Endothelial cell of umbilical vein (primary cell): ENCODE measurements at regions not wholly inside any gene's neighbourhood (a gene's known extent, or its start where the extent isn't known, plus 50 kb on each side); places are given as distances from the start of the nearest gene placed in this dataset.

Experiments used
- BruUV-seq: library from RNA; stranded (reverse); fragments of 400-500 nt; replicated peaks from 2 replicates; lab custom pipeline; 2021; lab: Mats Ljungman, UMichigan
- CTCF ChIA-PET: fragments of 300-600, 350-600 bp; sonication (Branson Sonifier 250); formaldehyde crosslinking; loops from one replicate; lab custom pipeline; 2021; ENCODE audit warnings: antibody characterized with exemption, inconsistent platforms; lab: Charles Lee
- POLR2A ChIA-PET: fragments of 300-600, 350-600 bp; sonication (Branson Sonifier 250); formaldehyde crosslinking; loops from one replicate; lab custom pipeline; 2021; ENCODE audit warnings: antibody characterized with exemption, inconsistent platforms; lab: Charles Lee
- DNase-seq: peaks from one replicate; pipeline ENCODE4 v3.0.0-alpha.2; 2011; ENCODE audit warnings: low read depth, low spot score
- FAIRE-seq: peaks from 2 replicates; lab custom pipeline; 2011; peaks lifted over from hg19 to GRCh38; lab: Jason Lieb, UNC
- H2AFZ ChIP-seq: 2 replicates; pipeline ENCODE4 v1.6.0; 2012; ENCODE audit warnings: low read depth, low read length, control low read depth, inconsistent platforms
- H3K27ac ChIP-seq: 2 replicates; pipeline ENCODE4 v1.5.1; 2011; ENCODE audit warnings: low read depth, mild to moderate bottlenecking, control low read depth, low read length, moderate library complexity; ENCODE audit not compliant: insufficient read depth
- H3K27me3 ChIP-seq, 2 experiments: 2 replicates each; pipeline versions ENCODE4 v1.6.0 to v1.6.1; 2011; ENCODE audit warnings: low read length in 2 of 2, mixed read lengths in 1 of 2; ENCODE audit not compliant: control insufficient read depth in 2 of 2, insufficient read depth in 2 of 2
- H3K36me3 ChIP-seq, 2 experiments: 2 replicates in 1 of 2; 3 replicates in 1 of 2; pipeline ENCODE4 v1.5.1; 2011; ENCODE audit warnings: low read length in 2 of 2, mild to moderate bottlenecking in 1 of 2, moderate library complexity in 1 of 2; ENCODE audit not compliant: control insufficient read depth in 2 of 2, insufficient read depth in 2 of 2; ENCODE audit errors: extremely low read depth in 1 of 2
- H3K4me1 ChIP-seq: 3 replicates; pipeline ENCODE4 v1.5.1; 2011; ENCODE audit warnings: mild to moderate bottlenecking, low read length; ENCODE audit not compliant: control insufficient read depth, insufficient read depth; ENCODE audit errors: extremely low read depth
- H3K4me2 ChIP-seq: 2 replicates; pipeline ENCODE4 v1.6.1; 2011; ENCODE audit warnings: low read length, control low read depth, mixed read lengths; ENCODE audit not compliant: insufficient read depth
- H3K4me3 ChIP-seq, 3 experiments: fragments of 200-600 bp in 1 of 3; sonication (generic), shearing (Covaris generic) in 1 of 3; replicated peaks in 1 of 3; 2 replicates each; pipeline ENCODE4 v1.5.1; 2011 to 2016; ENCODE audit warnings: control low read depth in 3 of 3, low read length in 3 of 3, mild to moderate bottlenecking in 2 of 3, inconsistent platforms in 1 of 3, low read depth in 1 of 3, moderate library complexity in 1 of 3; ENCODE audit not compliant: insufficient read depth in 1 of 3
- H3K79me2 ChIP-seq: 2 replicates; pipeline ENCODE4 v1.6.0; 2012; ENCODE audit warnings: low read length, inconsistent platforms; ENCODE audit not compliant: control insufficient read depth, insufficient read depth
- H3K9ac ChIP-seq: replicated peaks from 2 replicates; pipeline ENCODE3; 2011; ENCODE audit warnings: low read length, control low read depth; ENCODE audit not compliant: insufficient read depth; ENCODE audit errors: extremely low read depth
- H3K9me1 ChIP-seq: replicated peaks from 3 replicates; pipeline ENCODE4 v1.6.0; 2011; ENCODE audit warnings: mild to moderate bottlenecking, low read length; ENCODE audit not compliant: control insufficient read depth, insufficient read depth; ENCODE audit errors: extremely low read depth
- H3K9me3 ChIP-seq: replicated peaks from 2 replicates; pipeline ENCODE4 v1.5.1; 2012; ENCODE audit warnings: low read length, inconsistent platforms; ENCODE audit not compliant: control insufficient read depth, insufficient read depth
- H4K20me1 ChIP-seq: replicated peaks from 2 replicates; pipeline ENCODE3; 2011; ENCODE audit warnings: mild to moderate bottlenecking, low read length; ENCODE audit not compliant: control insufficient read depth, insufficient read depth; ENCODE audit errors: extremely low read depth
- EZH2 ChIP-seq: IDR thresholded peaks from 2 replicates; pipeline ENCODE4 v1.6.1; 2012; ENCODE audit warnings: borderline replicate concordance, low read depth, mild to moderate bottlenecking, moderate library complexity, low read length, inconsistent platforms; ENCODE audit not compliant: severe bottlenecking
- FOS ChIP-seq: IDR thresholded peaks from 2 replicates; pipeline ENCODE4 v1.6.1; 2011; ENCODE audit warnings: mild to moderate bottlenecking, low read length, moderate library complexity, borderline replicate concordance; ENCODE audit not compliant: insufficient read depth
- GATA2 ChIP-seq: IDR thresholded peaks from 2 replicates; pipeline ENCODE4 v1.7.0; 2011; ENCODE audit warnings: low read depth, mild to moderate bottlenecking, moderate library complexity, mixed read lengths, low read length; ENCODE audit not compliant: insufficient read length, insufficient read depth
- JUN ChIP-seq: IDR thresholded peaks from 2 replicates; pipeline ENCODE4 v1.6.1; 2011; ENCODE audit warnings: borderline replicate concordance, low read depth; ENCODE audit not compliant: insufficient read length, insufficient read depth
- MYC ChIP-seq: IDR thresholded peaks from one replicate; pipeline ENCODE4 v1.6.1; 2011; ENCODE audit warnings: mild to moderate bottlenecking, low read depth, low read length
- POLR2A ChIP-seq: IDR thresholded peaks from 2 replicates; pipeline ENCODE4 v1.6.1; 2012; ENCODE audit warnings: low read depth, mild to moderate bottlenecking, control low read depth, low read length
- POLR2AphosphoS5 ChIP-seq: IDR thresholded peaks from 2 replicates; pipeline ENCODE4 v1.6.1; 2012; ENCODE audit warnings: low read depth, mild to moderate bottlenecking, control low read depth, low read length, moderate library complexity; ENCODE audit not compliant: insufficient read depth
- dilution Hi-C: fragments of 300-500 bp; cut with MboI; formaldehyde crosslinking; loops from one replicate; pipeline ENCODE4 v1.15.0; 2019; ENCODE audit warnings: low sequenced_read_pairs; ENCODE audit not compliant: extremely low pct_ligation_motif_present
- intact Hi-C: fragments of 100-400 bp; cut with micrococcal nuclease; formaldehyde crosslinking; loops from one replicate; pipeline ENCODE4 v1.10.0; 2022
- TF ChIP-seq, protein P1 (sequence below), 2 donors: IDR thresholded peaks; 1 replicate in 1 of 2; 2 replicates in 1 of 2; pipeline ENCODE4 v1.5.1; 2011; ENCODE audit warnings: low read length in 2 of 2, mild to moderate bottlenecking in 2 of 2, moderate library complexity in 2 of 2, control low read depth in 1 of 2, inconsistent platforms in 1 of 2, low read depth in 1 of 2; ENCODE audit not compliant: insufficient read depth in 1 of 2; ENCODE audit errors: extremely low read depth in 1 of 2
- TF ChIP-seq, protein P2 (sequence below): IDR thresholded peaks from 2 replicates; pipeline ENCODE4 v1.6.1; 2011; ENCODE audit not compliant: insufficient read depth, insufficient read length

DNA sequence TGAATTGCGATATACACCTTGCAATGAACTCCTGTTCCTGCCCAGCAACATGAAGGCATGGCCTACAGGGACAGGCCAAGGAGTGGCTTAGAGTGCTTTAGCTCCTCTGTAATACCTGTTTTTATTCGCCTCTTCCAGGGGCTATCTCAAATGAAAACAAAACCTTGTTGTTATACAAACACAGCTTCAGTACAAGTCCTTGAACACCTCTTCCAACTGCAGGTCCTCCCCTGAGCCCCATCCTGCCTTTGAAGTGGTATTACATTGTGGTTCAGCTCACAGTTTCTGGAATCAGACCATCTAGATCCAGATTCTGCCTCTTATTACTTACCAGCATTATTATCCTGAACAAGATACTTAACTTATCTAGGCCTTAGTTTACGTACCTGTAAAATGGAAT is 83.0 kb upstream of the HNRNPA3 start:
- DNase-seq (no peak), FAIRE-seq (no peak)
- H3K9me3 ChIP-seq: no peaks in the 10 kb centered on the region
- ChIA-PET CTCF (interaction anchor here (1.4 kb wide), 1 partner anchor 19 kb away, joined by 6 read pairs; no protein-coding TSS in a partner anchor), POLR2A (no interaction called here)
- H3K9ac ChIP-seq: no peak overlapping the region
- H2AFZ ChIP-seq: no peak overlapping the region
- dilution Hi-C loops: loop anchor here (25.0 kb wide), 2 partner anchors 467 to 567 kb away; no protein-coding TSS in a partner anchor
- no peak overlapping the region for H3K4me3 ChIP-seq
- intact Hi-C loops: no loop called here
- no peaks in the 10 kb centered on the region for H4K20me1 ChIP-seq
- H3K4me1 ChIP-seq: no peaks in the 10 kb centered on the region
- no peaks in the 10 kb centered on the region for H3K9me1 ChIP-seq
- no peak overlapping the region for H3K4me2 ChIP-seq
- BruUV-seq: no TSS peak
- TF ChIP-seq JUN: no peak
- no peak for TF ChIP-seq EZH2
- no peak for TF ChIP-seq FOS
- H3K27me3 ChIP-seq: peaks cover 0 to 3% of the 10 kb centered on the region in 2 experiments
- no peaks in the 10 kb centered on the region for H3K36me3 ChIP-seq
- H3K79me2 ChIP-seq: no peaks in the 10 kb centered on the region
- H3K27ac ChIP-seq: no peak overlapping the region

DNA sequence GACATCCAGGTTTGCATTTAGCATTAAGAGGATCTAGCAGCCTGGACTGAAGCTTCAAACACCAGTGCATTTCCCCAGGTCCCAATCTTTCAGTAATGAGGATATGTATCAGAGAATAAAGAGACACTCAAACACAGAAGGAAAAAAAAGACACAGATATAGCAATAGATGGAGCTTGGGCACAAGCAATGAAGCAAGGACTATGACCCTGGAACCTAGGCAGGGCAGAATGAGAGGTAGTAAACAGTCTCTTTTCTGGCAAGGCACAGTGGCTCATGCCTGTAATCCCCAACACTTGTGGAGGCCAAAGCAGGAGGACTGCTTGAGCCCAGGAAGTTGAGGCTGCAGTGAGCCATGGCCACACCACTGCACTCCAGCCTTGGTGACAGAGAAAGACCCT is 80.7 kb upstream of the HNRNPA3 start:
- BruUV-seq: no TSS peak
- POLR2A ChIA-PET: no interaction called here
- TF ChIP-seq POLR2AphosphoS5: no peak
- no peak for TF ChIP-seq GATA2
- TF ChIP-seq, protein P1, sequence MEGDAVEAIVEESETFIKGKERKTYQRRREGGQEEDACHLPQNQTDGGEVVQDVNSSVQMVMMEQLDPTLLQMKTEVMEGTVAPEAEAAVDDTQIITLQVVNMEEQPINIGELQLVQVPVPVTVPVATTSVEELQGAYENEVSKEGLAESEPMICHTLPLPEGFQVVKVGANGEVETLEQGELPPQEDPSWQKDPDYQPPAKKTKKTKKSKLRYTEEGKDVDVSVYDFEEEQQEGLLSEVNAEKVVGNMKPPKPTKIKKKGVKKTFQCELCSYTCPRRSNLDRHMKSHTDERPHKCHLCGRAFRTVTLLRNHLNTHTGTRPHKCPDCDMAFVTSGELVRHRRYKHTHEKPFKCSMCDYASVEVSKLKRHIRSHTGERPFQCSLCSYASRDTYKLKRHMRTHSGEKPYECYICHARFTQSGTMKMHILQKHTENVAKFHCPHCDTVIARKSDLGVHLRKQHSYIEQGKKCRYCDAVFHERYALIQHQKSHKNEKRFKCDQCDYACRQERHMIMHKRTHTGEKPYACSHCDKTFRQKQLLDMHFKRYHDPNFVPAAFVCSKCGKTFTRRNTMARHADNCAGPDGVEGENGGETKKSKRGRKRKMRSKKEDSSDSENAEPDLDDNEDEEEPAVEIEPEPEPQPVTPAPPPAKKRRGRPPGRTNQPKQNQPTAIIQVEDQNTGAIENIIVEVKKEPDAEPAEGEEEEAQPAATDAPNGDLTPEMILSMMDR (IDR thresholded peaks at IDR 0.05; ENCODE audit: extremely low read depth in 1 of 2, insufficient read depth in 1 of 2, low read depth in 1 of 2, low read length in 2 of 2): no peak
- TF ChIP-seq MYC: no peak
- TF ChIP-seq POLR2A: no peak
- TF ChIP-seq JUN: no peak
- TF ChIP-seq, protein P2, sequence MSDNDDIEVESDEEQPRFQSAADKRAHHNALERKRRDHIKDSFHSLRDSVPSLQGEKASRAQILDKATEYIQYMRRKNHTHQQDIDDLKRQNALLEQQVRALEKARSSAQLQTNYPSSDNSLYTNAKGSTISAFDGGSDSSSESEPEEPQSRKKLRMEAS: no peak
- no peak for TF ChIP-seq EZH2
- TF ChIP-seq FOS: no peak
- no peak for FAIRE-seq
- Histone ChIP-seq H3K4me3 (no peak overlapping the region), H3K79me2 (no peaks in the 10 kb centered on the region), H3K27ac (no peak overlapping the region), H3K36me3 (no peaks in the 10 kb centered on the region), H3K4me1 (no peaks in the 10 kb centered on the region), H4K20me1 (no peaks in the 10 kb centered on the region), H3K9me1 (no peaks in the 10 kb centered on the region), H3K27me3 (peaks cover 0 to 3% of the 10 kb centered on the region in 2 experiments), H2AFZ (no peak overlapping the region), H3K4me2 (no peak overlapping the region), H3K9ac (no peak overlapping the region), H3K9me3 (no peaks in the 10 kb centered on the region)
- dilution Hi-C loops (loop anchor here (25.0 kb wide), 2 partner anchors 470 to 570 kb away; no protein-coding TSS in a partner anchor), intact Hi-C loops (no loop called here)
- DNase-seq: no peak
- CTCF ChIA-PET: interaction anchor here (0.6 kb wide), 1 partner anchor 235 kb away, joined by 3 read pairs; no protein-coding TSS in a partner anchor
